CD4-positive, alpha-beta T cell treated with Interleukin-10 for 1 hour (primary cell): ENCODE measurements at regions not wholly inside any gene's neighbourhood (a gene's known extent, or its start where the extent isn't known, plus 50 kb on each side); places are given as distances from the start of the nearest gene placed in this dataset.

Source experiments
- DNase-seq: peaks from one replicate; pipeline ENCODE4 v3.0.0-alpha.2; 2020

- no peak for DNase-seq
Measured at GRCh38 chr13:108360139-108360538, 90.6 kb downstream of the TNFSF13B start.

GRCh38 chr13:108361769-108362168 is 92.3 kb downstream of the TNFSF13B start:
- no peak for DNase-seq

- no peak for DNase-seq
Measured at GRCh38 chr13:108363666-108364065, 94.1 kb downstream of the TNFSF13B start.

- DNase-seq = no peak
Measured at GRCh38 chr13:108365255-108365654, 95.7 kb downstream of the TNFSF13B start.

- DNase-seq = no peak
Measured at GRCh38 chr13:108368250-108368905, 98.9 kb downstream of the TNFSF13B start.

GRCh38 chr13:108369412-108369811 is 99.9 kb downstream of the TNFSF13B start:
- no peak for DNase-seq

- no peak for DNase-seq
Measured at GRCh38 chr13:108375034-108375433, 105.5 kb downstream of the TNFSF13B start.

- no peak for DNase-seq
Measured at GRCh38 chr13:108375772-108376171, 106.3 kb downstream of the TNFSF13B start.

- DNase-seq = no peak
Measured at GRCh38 chr13:108376308-108376707, 106.8 kb downstream of the TNFSF13B start.

GRCh38 chr13:108377646-108378206 is 108.2 kb downstream of the TNFSF13B start:
- no peak for DNase-seq

- no peak for DNase-seq
Measured at GRCh38 chr13:108383667-108384066, 114.1 kb downstream of the TNFSF13B start.

- DNase-seq = no peak
Measured at GRCh38 chr13:108387156-108387555, 117.6 kb downstream of the TNFSF13B start.

GRCh38 chr13:108402850-108403249 is 133.3 kb downstream of the TNFSF13B start:
- DNase-seq = no peak

- DNase-seq = no peak
Measured at GRCh38 chr13:108407495-108407894, 138.0 kb downstream of the TNFSF13B start.

GRCh38 chr13:108408672-108409071 is 139.2 kb downstream of the TNFSF13B start:
- peak; percentile 12 for DNase-seq

GRCh38 chr13:108409730-108410129 is 140.2 kb downstream of the TNFSF13B start:
- no peak for DNase-seq

GRCh38 chr13:108419768-108420167 is 150.2 kb downstream of the TNFSF13B start:
- DNase-seq = no peak

- no peak for DNase-seq
Measured at GRCh38 chr13:108425056-108425455, 155.5 kb downstream of the TNFSF13B start.

- DNase-seq = no peak
Measured at GRCh38 chr13:108426893-108427292, 157.4 kb downstream of the TNFSF13B start.

- no peak for DNase-seq
Measured at GRCh38 chr13:108427355-108427754, 157.8 kb downstream of the TNFSF13B start.

- DNase-seq = no peak
Measured at GRCh38 chr13:108428691-108429090, 159.2 kb downstream of the TNFSF13B start.

GRCh38 chr13:108433976-108434755 is 164.6 kb downstream of the TNFSF13B start:
- no peak for DNase-seq

- DNase-seq = no peak
Measured at GRCh38 chr13:108435393-108436149, 166.1 kb downstream of the TNFSF13B start.
